Left renal cortex interstitium (tissue), 4 donors: ENCODE measurements at regions not wholly inside any gene's neighbourhood (a gene's known extent, or its start where the extent isn't known, plus 50 kb on each side); places are given as distances from the start of the nearest gene placed in this dataset.

Source experiments
- DNase-seq, 4 donors: peaks; one replicate each; pipeline ENCODE4 v3.0.0-alpha.2; 2013; ENCODE audit warnings: low read depth in 4 of 4, low spot score in 2 of 4, missing footprints in 1 of 4

DNA sequence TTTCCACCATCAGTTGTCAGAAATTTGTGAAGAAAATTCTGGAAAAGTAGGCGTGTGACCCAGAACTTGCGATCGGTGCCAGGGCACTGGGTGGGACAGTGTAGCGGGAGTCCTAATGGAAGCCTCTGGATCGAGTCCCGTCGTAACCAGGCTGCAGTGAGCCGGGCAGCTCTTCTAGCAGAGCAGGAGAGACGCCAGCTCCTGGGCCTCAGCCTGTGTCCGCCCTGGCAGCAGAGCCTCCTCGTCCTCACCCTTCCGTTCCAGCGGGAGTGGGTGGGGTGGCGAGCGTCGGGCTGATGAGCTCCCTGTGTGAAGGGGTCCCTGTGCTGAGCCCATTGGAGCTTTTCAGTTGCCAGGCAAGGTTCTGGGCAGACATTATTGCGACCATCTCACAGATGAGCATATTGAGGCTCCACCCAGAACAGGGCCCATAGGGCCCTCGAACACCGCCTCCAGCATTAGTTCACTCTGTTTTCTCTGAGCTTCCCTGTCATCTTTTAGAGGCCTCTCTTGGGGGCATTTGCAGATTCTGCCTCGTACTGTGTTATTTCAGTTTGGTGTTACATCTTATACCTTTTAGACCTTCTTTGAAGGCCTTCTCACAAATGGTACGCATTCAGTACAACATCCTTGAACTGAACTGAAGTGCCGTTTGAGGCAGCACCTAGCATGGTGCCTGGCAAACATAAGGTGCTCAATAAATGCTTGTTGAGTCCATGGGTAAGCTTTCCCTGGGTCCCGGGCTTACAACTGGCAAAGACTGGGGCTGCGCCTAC, 207.1 kb upstream of the CIBAR2 start:
- DNase-seq = no peak

DNA sequence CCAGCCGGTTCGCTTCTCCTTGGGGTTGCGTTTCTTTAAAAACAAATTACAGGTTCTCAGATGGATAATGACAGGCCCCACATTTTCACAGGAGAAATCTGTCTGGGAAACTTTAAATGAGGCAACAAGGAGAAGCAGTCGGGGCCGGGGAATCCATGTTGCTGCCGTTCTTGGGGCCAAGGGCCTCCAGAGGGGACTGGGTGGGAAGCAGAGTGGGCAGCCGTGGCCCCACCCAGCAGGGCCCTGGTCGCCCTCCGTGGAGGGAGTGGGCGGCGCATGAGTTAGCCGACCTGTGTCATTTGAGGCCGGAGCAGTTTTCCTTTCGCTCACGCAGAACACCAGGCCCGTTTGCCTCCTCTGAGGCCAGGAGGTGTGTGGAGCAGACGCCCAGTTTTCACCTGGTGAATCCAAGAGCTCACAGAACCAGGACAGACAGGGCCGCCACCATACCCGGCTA, 207.7 kb upstream of the CIBAR2 start:
- DNase-seq = no peak

DNA sequence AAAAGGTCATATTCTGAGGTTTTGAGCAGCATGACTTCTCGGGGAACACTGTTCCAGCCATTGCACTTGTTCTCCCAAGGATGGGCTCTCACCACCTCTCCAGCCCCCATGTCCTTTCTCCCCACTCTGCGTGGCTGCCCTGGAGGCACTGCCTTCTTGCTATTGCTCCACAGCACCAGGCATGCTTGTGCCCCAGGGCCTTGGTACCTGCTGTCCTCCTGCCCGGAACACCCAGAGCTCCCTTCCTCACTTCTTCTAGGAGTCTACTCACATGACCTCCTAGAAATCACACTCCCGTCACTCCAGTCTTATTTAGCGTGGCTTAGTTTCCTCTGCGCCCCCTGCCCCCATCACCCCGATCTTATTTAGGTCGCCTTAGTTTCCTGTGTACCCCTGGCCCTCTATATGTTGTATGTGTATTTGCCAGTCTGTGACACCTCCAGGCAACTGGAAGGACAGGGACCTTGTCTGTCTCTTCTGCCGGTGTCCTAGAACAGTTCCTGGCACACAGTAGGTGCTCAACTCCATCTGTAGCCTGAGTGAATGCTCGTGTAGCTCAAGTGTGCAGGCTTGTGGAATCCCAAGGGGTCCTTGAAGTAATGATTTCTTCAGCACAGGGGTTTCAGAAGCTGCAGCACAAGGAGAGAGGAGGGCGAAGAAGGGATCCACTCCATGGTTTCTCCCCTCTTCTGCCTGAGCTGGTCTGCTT, 208.6 kb upstream of the CIBAR2 start:
- DNase-seq = no peak

DNA sequence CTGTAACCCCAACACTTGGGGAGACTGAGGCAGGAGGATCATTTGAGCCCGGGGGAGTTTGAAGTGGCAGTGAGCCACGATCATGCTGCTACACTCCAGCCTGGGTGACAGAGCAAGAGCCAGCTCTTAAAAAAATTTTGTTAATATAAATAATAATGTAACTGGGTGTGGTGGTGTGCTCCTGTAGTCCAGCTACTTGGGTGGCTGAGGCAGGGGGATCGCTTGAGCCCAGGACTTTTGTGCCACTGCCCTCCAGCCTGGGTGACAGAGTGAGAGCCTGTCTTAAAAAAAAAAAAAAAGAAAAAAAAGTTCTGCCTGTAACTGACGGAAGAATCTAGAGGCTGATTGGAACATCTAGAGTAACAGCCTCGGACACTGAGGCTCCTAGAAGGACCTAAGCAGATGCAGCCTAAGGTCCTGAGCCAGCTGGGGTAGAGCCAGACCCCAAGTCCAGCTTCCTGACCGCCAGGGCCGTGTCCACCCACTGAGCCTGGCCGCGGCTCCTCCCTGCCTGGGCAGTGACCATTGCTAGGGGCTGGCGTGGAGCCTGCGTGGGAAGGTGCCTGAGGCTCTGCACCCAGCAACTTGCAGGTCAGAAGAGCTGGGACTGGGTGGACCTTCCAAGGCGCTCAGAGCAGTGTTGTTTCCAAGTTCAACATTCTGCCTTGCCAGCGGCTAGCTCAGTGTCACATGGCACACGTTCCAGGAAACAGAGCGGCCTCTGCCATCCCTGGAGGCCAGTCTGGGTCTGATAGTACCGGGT, 209.4 kb upstream of the CIBAR2 start:
- DNase-seq = no peak

DNA sequence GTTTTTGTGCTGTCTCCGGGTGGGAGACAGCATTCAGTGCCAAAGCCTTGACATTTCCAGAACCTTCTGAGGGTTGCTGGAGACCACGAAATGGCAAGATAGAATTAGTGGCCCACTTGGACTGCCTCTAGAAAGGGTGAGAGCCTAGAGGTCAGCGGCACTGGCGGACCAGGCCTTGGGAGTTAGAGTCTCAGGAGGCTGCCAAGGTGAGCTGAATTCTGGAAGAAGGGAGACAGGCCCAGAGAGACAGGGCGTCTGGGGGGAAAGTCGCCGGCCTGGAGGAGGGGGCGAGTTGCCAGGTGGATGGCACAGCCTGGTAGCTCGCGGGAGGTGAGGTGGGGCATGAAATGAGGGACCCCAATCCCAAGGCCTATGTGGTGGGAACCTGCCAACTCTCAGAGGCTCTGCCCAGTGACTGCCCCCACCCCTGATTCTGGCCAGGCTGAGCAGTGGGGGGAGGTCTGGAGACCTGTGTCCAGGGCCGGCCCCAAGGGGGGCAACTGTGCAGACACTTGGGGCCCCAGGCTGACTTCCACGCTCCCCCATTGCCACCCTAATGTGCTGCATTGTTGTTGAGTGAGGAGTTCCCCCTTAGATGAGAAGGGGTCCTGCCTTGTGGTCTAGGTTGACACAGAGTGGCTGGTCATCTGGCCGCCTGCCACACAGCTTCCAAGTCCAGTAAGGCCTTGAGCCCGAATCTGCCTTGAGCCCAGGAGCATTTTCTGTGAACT, 211.1 kb upstream of the CIBAR2 start:
- DNase-seq = no peak

DNA sequence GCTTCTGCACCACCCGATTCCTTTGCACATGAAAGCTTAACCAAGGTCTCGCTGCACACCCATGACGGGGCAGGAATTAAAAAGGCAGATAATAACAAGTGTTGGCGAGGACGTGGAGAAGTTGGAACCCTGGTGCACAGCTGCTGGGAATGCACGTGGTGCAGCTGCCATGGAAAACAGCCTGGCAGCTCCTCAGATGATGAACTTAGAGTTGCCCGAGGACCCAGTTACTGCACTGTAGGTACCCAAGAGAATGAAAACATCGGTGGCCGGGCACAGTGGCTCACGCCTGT, 211.6 kb upstream of the CIBAR2 start:
- DNase-seq = no peak

DNA sequence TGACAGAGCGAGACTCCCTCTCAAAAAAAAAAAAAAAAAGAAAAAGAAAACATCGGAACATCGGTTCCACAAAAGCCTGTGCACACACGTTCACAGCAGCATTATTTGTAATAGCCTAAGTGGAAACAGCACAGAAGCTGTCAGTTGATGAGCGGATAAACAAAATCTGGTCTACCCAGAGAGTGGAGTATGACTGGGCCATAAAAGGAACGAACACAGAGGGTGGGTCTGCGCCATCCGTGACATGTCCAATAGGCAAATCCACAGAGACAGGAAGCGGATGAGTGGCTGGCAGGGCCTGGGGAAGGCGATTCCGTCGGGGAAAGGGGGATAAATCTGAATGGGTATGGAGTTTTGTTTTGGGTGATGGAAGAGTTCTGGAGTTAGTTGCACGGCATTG, 212.2 kb upstream of the CIBAR2 start:
- DNase-seq = no peak

DNA sequence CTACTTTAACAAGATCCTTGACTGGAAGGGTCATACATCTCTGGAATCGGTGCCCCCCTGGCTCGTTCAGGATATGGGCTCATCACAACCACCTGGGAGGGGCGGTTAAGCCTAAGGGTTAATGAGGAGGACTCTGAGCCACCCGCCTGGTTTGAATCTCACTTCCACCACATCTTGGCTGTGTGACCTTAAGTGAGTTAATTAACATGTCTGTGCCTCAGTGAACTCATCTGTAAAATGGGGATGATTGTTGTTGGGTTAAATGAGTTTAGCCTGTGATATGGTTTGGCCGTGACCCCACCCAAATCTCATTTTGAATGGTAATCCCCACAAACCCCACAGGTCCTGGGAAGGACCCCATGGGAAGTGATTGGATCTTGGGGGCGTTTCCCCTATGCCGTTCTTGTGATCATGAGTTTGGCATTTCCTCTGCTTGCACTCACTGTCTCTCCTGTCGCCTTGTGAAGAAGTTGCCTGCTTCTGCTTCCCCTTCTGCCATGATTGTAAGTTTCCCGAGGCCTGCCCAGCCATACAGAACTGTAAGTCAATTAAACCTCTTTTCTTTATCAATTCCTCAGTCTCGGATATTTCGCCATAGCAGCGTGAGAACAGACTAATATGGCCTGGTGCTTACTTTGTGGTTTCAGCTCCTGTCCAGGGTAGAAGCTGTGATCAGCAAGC, 214.0 kb upstream of the CIBAR2 start:
- DNase-seq = no peak

DNA sequence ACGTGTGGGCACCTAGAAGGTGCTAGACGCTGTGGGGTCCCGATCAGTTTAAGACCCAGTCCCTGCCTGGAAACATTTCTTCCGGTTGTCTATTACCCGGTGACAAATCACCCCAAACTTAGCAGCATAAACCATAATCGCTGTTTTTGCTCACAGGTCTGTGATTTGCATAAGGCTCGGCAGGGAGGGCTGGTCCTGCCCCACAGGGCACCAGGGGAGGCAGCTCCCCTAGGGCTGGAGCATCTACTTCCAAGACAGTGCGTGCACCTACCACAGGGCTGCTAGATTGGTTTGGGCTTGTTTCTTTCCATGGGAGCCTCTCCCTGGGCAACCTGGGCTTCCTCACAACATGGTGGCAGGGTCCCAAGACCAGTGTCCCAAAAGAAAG, 214.5 kb upstream of the CIBAR2 start:
- no peak for DNase-seq

DNA sequence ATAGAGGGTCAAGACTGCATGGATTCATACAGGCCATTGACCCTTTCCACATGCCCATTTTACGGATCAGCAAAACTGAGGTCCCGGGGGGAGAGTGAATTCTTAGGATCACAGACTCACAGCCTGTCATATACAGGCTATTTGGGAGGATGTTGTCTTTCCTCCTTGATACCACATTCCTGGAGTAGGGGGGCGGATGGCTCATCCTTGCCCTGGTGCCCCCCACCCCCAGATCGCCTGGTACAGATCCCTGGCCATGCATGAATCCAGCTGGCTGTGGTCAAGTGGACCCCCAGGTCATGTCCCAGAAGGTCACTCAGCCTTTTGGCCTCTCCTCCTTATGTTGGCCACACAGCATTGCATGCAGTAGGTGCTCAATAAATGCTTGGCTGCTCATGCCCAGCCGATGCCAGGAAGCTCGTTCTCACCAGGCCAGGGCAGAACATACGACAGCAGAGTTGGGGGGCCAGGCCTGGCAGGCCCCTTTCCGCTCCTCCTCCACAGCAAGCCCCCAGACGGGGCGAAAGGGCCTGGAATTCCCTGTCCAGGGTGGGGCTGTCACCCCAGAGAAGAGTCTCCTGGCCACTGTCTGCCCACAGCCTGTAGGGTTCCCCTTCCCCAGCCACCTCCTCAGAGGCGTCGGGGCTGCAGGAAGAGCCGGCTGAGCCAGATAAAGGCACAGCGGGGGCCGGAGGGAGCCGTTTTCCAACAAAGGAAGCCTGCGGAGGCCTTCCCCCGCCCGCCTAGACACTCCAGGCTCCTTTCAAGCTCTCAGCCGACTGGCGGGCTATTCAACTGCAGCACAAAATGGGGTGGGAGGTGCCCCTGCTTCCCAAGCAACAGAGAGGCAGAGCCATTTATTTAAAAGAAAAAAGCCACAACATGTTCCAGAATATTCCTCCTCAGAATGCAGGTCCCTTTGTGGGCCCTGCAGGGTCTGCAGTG, 215.7 kb upstream of the CIBAR2 start:
- DNase-seq = no peak

DNA sequence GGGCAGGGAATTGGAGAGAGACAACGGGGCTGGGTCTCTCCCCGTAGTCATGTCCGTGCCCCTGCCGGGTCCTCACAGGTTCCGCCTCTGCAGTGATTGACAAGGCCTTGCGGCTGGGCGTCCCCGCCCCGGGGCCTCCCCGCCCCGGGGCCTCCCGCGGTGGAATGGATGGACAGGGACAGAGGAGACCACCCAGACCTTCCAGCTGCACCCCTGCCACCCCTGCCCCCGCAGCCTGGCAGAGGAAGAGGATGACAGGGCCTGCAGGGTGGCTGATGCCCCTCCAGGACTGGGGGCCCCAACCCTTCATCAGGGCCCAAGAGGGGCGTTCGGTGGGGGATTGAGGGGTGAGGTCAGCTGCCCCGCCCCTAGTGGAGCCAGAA, 216.4 kb upstream of the CIBAR2 start:
- no peak for DNase-seq

DNA sequence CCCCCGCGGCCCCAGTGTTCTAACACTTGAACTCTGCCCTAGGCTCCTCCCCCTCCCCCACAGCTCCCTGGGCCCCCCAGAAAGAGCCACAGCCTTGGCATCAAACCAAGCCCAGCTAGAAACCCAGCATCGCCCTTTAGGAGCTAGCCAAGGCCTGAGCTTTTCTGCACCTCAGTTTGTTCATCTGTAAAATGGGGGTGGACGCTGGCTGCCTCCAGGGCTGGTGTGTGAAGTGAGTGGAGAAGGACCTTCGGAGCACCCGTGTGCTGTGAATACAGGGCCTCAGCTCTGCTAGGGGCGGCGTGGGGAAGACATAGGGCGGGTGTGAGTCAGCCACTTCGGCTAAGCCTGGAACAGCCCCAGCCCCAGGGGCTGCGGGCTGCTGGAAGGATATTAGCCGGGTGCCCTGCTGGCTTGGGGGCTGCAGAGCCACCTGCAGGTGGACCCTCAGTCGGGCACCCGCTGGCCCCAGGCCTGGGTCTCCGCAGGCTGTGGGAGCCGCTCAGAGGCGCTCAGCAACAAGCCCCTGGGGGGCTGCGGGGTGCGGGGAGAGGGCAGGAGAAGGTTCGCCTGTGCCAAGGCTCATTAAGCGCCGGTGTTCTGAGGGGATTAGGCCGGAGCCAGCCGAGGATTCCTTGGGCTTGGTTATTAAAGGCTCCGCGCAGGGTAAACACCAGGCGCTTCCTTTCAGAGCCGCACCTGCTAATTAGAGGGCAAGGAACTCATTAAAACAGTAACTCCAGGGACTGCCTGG, 217.0 kb upstream of the CIBAR2 start:
- no peak for DNase-seq

DNA sequence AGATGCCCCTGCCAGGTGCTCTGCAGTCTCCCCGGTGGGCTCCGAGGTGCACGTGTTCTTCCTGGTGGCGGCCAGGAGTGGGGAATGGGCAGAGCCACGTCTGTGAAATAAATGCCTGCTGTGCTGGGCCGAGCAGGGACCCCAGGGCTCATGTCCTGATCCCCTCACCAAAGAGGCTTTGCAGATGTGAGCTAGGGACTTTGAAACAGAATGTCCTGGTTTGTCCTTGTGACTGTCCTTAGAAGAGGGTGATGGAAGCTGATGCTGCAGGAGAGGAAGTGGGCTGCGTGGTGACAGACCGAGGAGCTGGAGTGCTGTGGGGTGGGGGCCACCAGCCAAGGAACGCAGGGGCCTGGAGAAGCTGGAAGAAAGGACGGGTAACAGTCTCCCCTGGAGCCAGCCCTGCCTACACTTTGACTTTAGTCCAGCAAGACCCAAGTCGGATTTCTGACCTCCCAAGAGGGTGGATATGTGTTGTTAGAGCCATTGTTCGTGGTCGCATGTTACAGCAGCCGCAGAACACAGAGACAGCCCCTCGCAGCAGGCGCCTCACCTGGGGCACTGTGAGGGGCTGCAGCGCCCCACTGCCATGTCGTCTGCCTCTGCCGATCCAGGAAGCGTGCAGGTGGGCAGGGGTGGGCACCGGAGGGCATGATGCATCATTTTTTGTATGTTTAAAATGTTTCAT, 217.9 kb upstream of the CIBAR2 start:
- no peak for DNase-seq

DNA sequence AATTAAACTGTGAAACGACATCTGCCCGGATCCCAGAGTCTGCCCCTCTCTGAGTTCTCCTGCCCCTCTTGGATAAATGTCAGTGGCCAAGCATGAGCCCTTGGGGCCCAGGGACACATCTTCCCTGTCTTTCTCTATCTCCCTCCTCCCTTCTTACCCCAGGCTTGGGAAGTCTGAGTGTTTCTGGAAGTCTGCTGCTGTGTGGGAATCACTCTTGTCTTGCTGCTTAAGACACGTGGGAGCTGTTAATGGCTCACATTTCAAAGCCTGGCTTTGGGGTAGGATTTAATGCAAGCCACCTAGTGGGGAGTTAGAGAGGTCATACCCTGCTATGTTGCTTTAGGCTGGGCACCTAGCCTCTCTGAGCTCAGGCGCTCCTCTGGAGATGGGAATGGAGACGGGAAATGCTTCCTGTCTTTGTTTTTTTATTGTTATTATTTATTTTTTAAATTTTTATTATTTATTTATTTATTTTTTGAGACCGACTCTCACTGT, 218.5 kb upstream of the CIBAR2 start:
- no peak for DNase-seq

DNA sequence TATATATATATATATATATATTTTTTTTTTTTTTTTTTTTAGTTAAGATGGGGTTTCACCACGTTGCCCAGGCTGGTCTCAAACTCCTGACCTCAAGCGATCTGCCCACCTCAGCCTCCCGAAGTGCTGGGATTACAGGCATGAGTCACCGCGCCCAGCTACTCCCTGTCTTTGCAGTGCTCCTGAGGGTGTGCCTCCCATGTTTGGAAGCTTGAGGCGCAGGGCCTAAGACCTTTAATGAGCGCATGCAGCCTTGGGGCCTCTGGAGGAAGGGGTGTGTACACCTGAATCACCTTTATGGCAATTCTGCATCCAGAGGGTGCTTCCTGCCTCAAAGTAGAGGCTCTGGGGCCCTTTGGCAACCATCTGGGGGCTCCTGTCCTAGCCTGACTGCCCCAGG, 219.4 kb upstream of the CIBAR2 start:
- no peak for DNase-seq

DNA sequence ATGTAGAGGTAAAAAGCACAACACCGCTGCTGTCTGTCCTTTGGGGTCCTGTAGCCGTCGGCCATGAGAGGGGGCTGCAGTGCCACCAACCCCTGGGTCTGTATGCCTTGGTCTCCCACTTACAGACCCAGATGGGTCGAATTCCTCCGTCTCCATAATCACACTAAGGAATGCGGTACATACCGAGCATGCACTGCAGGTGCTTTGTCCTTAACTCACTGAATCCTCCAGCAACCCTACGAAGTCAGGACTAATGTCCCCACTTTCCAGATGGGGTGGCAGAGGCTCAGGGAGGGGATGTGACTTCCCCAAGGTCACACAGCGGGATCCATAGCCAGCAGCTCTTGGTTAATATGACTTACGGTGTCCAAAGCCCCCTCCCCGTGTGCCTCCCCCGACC, 219.9 kb upstream of the CIBAR2 start:
- no peak for DNase-seq

DNA sequence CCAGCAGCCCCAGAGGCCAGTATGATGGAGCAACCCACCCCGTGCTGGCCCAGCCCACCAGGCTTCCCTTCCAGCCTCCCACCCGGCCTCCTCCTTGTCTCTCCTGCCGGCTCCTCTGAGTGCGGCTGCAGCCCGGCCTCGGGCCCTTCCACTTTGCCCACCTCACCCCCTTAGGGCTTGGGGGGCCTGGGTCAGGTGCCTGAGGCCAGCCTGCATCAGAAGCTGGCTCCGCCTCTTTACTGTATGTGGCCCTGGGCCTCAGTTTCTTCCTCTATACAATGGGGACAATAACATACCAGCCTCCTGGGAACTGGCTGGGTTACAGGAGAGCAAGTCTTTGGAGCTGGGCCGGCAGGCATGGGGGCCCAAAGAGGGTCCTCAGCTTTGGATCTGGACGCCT, 221.1 kb upstream of the CIBAR2 start:
- no peak for DNase-seq
